AG04450 (cell line): ENCODE measurements at regions not wholly inside any gene's neighbourhood (a gene's known extent, or its start where the extent isn't known, plus 50 kb on each side); places are given as distances from the start of the nearest gene placed in this dataset.

Experiments
- CTCF ChIA-PET: fragments of 300-600, 350-600 bp; formaldehyde crosslinking; extraction: SDS; loops from one replicate; lab custom pipeline; 2022; ENCODE audit warnings: antibody characterized with exemption, inconsistent platforms; lab: Charles Lee
- POLR2A ChIA-PET: fragments of 350-600 bp; formaldehyde crosslinking; extraction: SDS; loops from one replicate; lab custom pipeline; 2021; ENCODE audit warnings: antibody characterized with exemption, inconsistent platforms; lab: Yijun Ruan, JAX
- DNase-seq: peaks from one replicate; pipeline ENCODE4 v3.0.0-alpha.2; 2011; ENCODE audit warnings: low read depth, low spot score
- H3K27ac ChIP-seq: one replicate; pipeline ENCODE4 v1.5.1; 2012; ENCODE audit warnings: low read depth, low read length, control low read depth
- H3K27me3 ChIP-seq: one replicate; pipeline ENCODE4 v1.6.0; 2012; ENCODE audit warnings: low read length; ENCODE audit not compliant: control insufficient read depth, insufficient read depth
- H3K4me3 ChIP-seq: 2 replicates; pipeline ENCODE4 v1.5.1; 2011; ENCODE audit warnings: mild to moderate bottlenecking, low read depth, low read length, control low read depth
- H3K9me3 ChIP-seq: 2 replicates; pipeline ENCODE4 v1.5.1; 2012; ENCODE audit warnings: low read length; ENCODE audit not compliant: control insufficient read depth, insufficient read depth
- TF ChIP-seq, protein P1 (sequence below): IDR thresholded peaks from 2 replicates; pipeline ENCODE4 v1.5.1; 2011; ENCODE audit warnings: low read depth, low read length, control low read depth, inconsistent platforms

DNA sequence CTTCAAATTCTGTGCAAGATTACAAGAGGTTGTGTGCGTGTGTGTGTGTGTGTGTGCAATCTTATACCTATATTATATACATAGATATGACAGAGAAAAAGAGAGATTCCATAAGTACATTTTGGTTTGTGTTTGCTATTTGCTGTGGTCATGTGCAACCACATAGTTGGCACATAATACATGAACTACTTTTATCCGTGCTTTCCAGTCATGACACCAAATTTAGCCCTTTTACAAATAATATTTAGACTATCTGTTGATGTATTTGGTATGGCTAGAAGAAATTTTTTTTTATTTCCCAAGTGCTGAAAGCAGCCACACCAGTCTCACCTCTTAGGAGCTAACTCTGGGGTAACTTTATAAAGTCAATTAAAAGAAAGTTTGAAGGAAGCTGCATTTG is 63.5 kb upstream of the EGFR start:
- no peaks in the 10 kb centered on the region for H3K9me3 ChIP-seq
- POLR2A ChIA-PET, result no interaction called here
- H3K27me3 ChIP-seq, result no peaks in the 10 kb centered on the region
- no peak overlapping the region for H3K4me3 ChIP-seq
- no peak overlapping the region for H3K27ac ChIP-seq
- TF ChIP-seq, protein P1, sequence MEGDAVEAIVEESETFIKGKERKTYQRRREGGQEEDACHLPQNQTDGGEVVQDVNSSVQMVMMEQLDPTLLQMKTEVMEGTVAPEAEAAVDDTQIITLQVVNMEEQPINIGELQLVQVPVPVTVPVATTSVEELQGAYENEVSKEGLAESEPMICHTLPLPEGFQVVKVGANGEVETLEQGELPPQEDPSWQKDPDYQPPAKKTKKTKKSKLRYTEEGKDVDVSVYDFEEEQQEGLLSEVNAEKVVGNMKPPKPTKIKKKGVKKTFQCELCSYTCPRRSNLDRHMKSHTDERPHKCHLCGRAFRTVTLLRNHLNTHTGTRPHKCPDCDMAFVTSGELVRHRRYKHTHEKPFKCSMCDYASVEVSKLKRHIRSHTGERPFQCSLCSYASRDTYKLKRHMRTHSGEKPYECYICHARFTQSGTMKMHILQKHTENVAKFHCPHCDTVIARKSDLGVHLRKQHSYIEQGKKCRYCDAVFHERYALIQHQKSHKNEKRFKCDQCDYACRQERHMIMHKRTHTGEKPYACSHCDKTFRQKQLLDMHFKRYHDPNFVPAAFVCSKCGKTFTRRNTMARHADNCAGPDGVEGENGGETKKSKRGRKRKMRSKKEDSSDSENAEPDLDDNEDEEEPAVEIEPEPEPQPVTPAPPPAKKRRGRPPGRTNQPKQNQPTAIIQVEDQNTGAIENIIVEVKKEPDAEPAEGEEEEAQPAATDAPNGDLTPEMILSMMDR, result no peak
- DNase-seq, result no peak
- CTCF ChIA-PET, result interaction anchor here (1.7 kb wide), 1 partner anchor 18 kb away, joined by 3 read pairs; no protein-coding TSS in a partner anchor

DNA sequence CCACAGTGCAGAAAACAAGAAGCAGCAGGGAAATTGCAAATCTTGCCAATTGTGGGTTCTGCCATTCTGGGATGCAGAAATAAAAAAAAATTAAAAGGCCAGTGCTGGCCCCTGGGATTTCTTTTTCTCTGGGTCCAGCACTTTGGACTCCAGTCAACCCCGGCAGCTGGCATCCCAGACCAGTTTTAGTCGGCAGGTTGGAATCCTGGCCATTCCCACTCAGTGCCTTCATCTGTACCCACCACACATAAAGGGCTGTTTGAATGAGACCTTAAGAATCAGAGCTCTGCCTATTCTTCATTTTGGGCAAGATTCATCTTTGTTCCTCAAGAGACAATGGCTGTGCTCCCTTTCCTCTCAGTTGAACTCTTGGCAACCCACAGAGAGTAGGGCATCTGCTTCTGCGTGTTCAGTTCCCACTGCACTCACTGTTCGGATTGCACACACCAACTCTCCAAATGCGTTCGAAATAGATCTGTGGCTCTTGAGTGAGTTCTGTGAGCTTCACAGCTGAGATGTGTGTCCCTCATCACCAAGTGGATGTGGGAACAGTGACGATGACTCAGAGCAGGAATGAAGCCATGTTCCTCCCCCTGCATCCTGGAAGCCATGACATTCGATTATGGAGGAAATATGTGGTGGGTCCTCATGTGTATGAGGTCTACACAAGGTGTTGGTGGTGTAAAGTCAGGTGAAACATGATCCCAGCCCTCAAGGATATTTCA is 63.0 kb upstream of the EGFR start:
- ChIA-PET POLR2A (no interaction called here), CTCF (no interaction called here)
- no peak overlapping the region for H3K27ac ChIP-seq
- DNase-seq, result no peak
- TF ChIP-seq, protein P1, result no peak
- no peak overlapping the region for H3K4me3 ChIP-seq
- no peaks in the 10 kb centered on the region for H3K9me3 ChIP-seq
- no peaks in the 10 kb centered on the region for H3K27me3 ChIP-seq

DNA sequence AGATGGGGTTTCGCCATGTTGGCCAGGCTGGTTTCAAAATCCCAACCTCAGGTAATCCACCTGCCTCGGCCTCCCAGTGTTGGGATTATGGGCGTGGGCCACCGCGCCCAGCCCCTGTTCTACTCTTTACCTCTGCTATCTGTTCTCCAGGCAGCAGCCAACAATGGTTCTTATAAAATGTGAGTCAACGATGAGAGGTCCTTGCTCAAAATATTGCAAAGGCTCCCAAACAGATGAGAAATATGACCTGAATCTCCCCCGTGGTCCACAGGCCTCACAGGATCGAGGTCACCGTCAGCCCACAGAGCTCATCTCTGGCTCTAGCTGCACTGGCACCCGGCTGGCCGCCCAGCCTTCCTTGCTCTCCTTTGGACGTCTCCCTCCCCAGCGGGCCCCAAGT is 62.0 kb upstream of the EGFR start:
- ChIA-PET POLR2A (no interaction called here), CTCF (no interaction called here)
- H3K4me3 ChIP-seq, result no peak overlapping the region
- no peak overlapping the region for H3K27ac ChIP-seq
- no peaks in the 10 kb centered on the region for H3K9me3 ChIP-seq
- no peak for DNase-seq
- TF ChIP-seq, protein P1, result no peak
- no peaks in the 10 kb centered on the region for H3K27me3 ChIP-seq

DNA sequence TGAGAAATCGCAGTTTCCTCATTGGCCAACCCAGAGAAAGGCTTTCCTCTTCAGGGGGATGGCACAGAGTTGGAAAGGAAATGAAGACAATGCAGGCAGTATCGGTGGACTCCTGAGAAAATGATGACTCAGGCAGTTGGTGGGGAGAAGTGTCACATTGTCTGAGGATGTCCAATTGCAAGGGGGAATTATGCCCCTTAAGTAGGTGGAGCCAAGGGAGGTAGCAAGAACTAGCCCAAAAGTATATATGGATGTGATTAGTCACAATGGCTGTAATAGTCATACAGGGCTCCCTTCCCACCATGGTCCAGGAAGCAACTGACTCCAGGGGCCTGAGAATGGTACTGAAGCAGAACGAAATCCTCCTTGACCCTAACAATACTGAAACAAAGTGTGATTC is 58.3 kb upstream of the EGFR start:
- no peaks in the 10 kb centered on the region for H3K27me3 ChIP-seq
- H3K4me3 ChIP-seq, result no peak overlapping the region
- ChIA-PET CTCF (no interaction called here), POLR2A (no interaction called here)
- DNase-seq, result no peak
- H3K27ac ChIP-seq, result no peak overlapping the region
- no peaks in the 10 kb centered on the region for H3K9me3 ChIP-seq
- TF ChIP-seq, protein P1, result no peak

DNA sequence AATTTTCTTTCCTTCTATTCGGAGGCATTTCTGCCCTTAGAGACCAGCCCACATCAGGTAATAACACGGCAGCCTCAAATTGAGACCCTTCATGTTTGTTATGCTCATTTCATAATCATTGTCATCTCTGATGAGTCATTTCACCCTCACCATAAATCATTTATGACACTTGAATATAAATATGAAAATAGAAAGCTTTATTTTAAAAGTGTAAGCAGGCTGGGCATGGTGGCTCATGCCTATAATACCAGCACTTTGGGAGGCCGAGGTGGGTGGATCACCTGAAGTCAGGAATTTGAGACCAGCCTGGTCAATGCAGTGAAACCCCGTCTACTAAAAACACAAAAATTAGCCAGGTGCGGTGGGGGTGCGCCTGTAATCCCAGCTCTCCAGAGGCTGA is 57.4 kb upstream of the EGFR start:
- POLR2A ChIA-PET, result no interaction called here
- TF ChIP-seq, protein P1, result no peak

More for the DNA sequence above, 57.4 kb upstream of the EGFR start:
- no peak for DNase-seq
- H3K9me3 ChIP-seq, result no peaks in the 10 kb centered on the region
- CTCF ChIA-PET, result no interaction called here
- H3K4me3 ChIP-seq, result no peak overlapping the region
- H3K27me3 ChIP-seq, result no peaks in the 10 kb centered on the region
- H3K27ac ChIP-seq, result no peak overlapping the region
